Fibroblast of lung (primary cell): ENCODE measurements at regions not wholly inside any gene's neighbourhood (a gene's known extent, or its start where the extent isn't known, plus 50 kb on each side); places are given as distances from the start of the nearest gene placed in this dataset.

Experiments
- DNase-seq, 2 donors: peaks; one replicate each; pipeline versions ENCODE4 v3.0.0 to v3.0.0-alpha.2; 2010; ENCODE audit warnings: low read depth in 2 of 2
- H2AFZ ChIP-seq: 2 replicates; pipeline ENCODE4 v1.5.1; 2012; ENCODE audit warnings: low read length, control low read depth, inconsistent platforms
- H3K27ac ChIP-seq: 2 replicates; pipeline ENCODE4 v1.5.1; 2011; ENCODE audit warnings: low read length, control low read depth; ENCODE audit not compliant: insufficient read depth
- H3K27me3 ChIP-seq: 2 replicates; pipeline ENCODE4 v1.5.1; 2011; ENCODE audit warnings: mild to moderate bottlenecking, low read length; ENCODE audit not compliant: control insufficient read depth, insufficient read depth
- H3K36me3 ChIP-seq: 2 replicates; pipeline ENCODE4 v1.5.1; 2011; ENCODE audit warnings: low read length; ENCODE audit not compliant: control insufficient read depth, insufficient read depth
- H3K4me1 ChIP-seq: 2 replicates; pipeline ENCODE4 v1.5.1; 2011; ENCODE audit warnings: low read length; ENCODE audit not compliant: control insufficient read depth, insufficient read depth; ENCODE audit errors: extremely low read depth
- H3K4me2 ChIP-seq: 2 replicates; pipeline ENCODE4 v1.5.1; 2011; ENCODE audit warnings: low read length, control low read depth; ENCODE audit not compliant: insufficient read depth; ENCODE audit errors: extremely low read depth
- H3K4me3 ChIP-seq, 4 experiments: fragments of 200-600 bp in 1 of 4; sonication (generic) in 1 of 4; replicated peaks in 1 of 4; 2 replicates each; pipeline ENCODE4 v1.5.1; 2011 to 2016; ENCODE audit warnings: low read length in 4 of 4, low read depth in 3 of 4, mild to moderate bottlenecking in 3 of 4, control low read depth in 2 of 4, inconsistent platforms in 1 of 4, mixed read lengths in 1 of 4; ENCODE audit not compliant: insufficient read depth in 1 of 4; ENCODE audit errors: control extremely low read depth in 1 of 4
- H3K79me2 ChIP-seq: 2 replicates; pipeline ENCODE4 v1.5.1; 2012; ENCODE audit warnings: mild to moderate bottlenecking, low read length, inconsistent platforms; ENCODE audit not compliant: control insufficient read depth, insufficient read depth
- H3K9ac ChIP-seq: 2 replicates; pipeline ENCODE4 v1.5.1; 2011; ENCODE audit warnings: mild to moderate bottlenecking, low read length, control low read depth; ENCODE audit not compliant: insufficient read depth
- H3K9me3 ChIP-seq: 2 replicates; pipeline ENCODE4 v1.5.1; 2012; ENCODE audit warnings: low read depth, low read length; ENCODE audit not compliant: control insufficient read depth, insufficient read depth
- H4K20me1 ChIP-seq: 2 replicates; pipeline ENCODE4 v1.5.1; 2011; ENCODE audit warnings: low read length; ENCODE audit not compliant: control insufficient read depth, insufficient read depth; ENCODE audit errors: extremely low read depth
- EZH2 ChIP-seq: IDR thresholded peaks from 2 replicates; pipeline ENCODE4 v1.5.1; 2012; ENCODE audit warnings: low read length, control low read depth, mild to moderate bottlenecking; ENCODE audit errors: missing control alignments
- TF ChIP-seq, protein P1 (sequence below), 2 donors: IDR thresholded peaks in 1 of 2; conservative IDR thresholded peaks in 1 of 2; 1 replicate in 1 of 2; 2 replicates in 1 of 2; pipeline ENCODE4 v1.5.1; 2011 to 2012; ENCODE audit warnings: low read length in 2 of 2, control low read depth in 1 of 2, inconsistent platforms in 1 of 2, low read depth in 1 of 2, mild to moderate bottlenecking in 1 of 2

- peak in 1 of 2 donors; percentile 39 for DNase-seq
- Histone ChIP-seq H4K20me1 (no peaks in the 10 kb centered on the region), H3K4me3 (no peak overlapping the region), H3K9me3 (no peaks in the 10 kb centered on the region), H3K27ac (no peak overlapping the region), H3K4me2 (no peak overlapping the region), H3K36me3 (no peaks in the 10 kb centered on the region), H3K9ac (no peak overlapping the region), H3K27me3 (no peaks in the 10 kb centered on the region), H2AFZ (no peak overlapping the region), H3K79me2 (no peaks in the 10 kb centered on the region), H3K4me1 (no peaks in the 10 kb centered on the region)
- TF ChIP-seq, protein P1, sequence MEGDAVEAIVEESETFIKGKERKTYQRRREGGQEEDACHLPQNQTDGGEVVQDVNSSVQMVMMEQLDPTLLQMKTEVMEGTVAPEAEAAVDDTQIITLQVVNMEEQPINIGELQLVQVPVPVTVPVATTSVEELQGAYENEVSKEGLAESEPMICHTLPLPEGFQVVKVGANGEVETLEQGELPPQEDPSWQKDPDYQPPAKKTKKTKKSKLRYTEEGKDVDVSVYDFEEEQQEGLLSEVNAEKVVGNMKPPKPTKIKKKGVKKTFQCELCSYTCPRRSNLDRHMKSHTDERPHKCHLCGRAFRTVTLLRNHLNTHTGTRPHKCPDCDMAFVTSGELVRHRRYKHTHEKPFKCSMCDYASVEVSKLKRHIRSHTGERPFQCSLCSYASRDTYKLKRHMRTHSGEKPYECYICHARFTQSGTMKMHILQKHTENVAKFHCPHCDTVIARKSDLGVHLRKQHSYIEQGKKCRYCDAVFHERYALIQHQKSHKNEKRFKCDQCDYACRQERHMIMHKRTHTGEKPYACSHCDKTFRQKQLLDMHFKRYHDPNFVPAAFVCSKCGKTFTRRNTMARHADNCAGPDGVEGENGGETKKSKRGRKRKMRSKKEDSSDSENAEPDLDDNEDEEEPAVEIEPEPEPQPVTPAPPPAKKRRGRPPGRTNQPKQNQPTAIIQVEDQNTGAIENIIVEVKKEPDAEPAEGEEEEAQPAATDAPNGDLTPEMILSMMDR (conservative IDR thresholded peaks at IDR 0.05 in 1 of 2, IDR thresholded peaks at IDR 0.05 in 1 of 2; ENCODE audit: low read depth in 1 of 2, low read length in 2 of 2): no peak
- TF ChIP-seq EZH2: no peak
Observed at GRCh38 chr10:44105696-44106095, 279.2 kb downstream of the CXCL12 start.

- Histone ChIP-seq H3K4me1 (no peaks in the 10 kb centered on the region), H3K4me2 (no peak overlapping the region), H3K36me3 (no peaks in the 10 kb centered on the region), H3K27ac (no peak overlapping the region), H2AFZ (no peak overlapping the region), H3K4me3 (no peak overlapping the region), H3K27me3 (no peaks in the 10 kb centered on the region), H4K20me1 (no peaks in the 10 kb centered on the region), H3K9me3 (no peaks in the 10 kb centered on the region), H3K9ac (no peak overlapping the region), H3K79me2 (no peaks in the 10 kb centered on the region)
- peak in 1 of 2 donors; percentile 29 for DNase-seq
- TF ChIP-seq EZH2: no peak
- TF ChIP-seq, protein P1 (conservative IDR thresholded peaks at IDR 0.05 in 1 of 2, IDR thresholded peaks at IDR 0.05 in 1 of 2; ENCODE audit: low read depth in 1 of 2, low read length in 2 of 2): no peak
Observed at GRCh38 chr10:44102726-44103255, 282.1 kb downstream of the CXCL12 start.

- H3K9ac ChIP-seq: no peak overlapping the region
Observed at GRCh38 chr10:44101082-44101481, 283.8 kb downstream of the CXCL12 start.

More at GRCh38 chr10:44101082-44101481, 283.8 kb downstream of the CXCL12 start:
- no peak overlapping the region for H3K4me3 ChIP-seq
- H3K9me3 ChIP-seq: no peaks in the 10 kb centered on the region
- H4K20me1 ChIP-seq: no peaks in the 10 kb centered on the region
- DNase-seq: no peak
- no peaks in the 10 kb centered on the region for H3K79me2 ChIP-seq
- H3K4me2 ChIP-seq: no peak overlapping the region
- H3K4me1 ChIP-seq: no peaks in the 10 kb centered on the region
- H3K36me3 ChIP-seq: no peaks in the 10 kb centered on the region
- H2AFZ ChIP-seq: no peak overlapping the region
- TF ChIP-seq, protein P1 (conservative IDR thresholded peaks at IDR 0.05 in 1 of 2, IDR thresholded peaks at IDR 0.05 in 1 of 2; ENCODE audit: low read depth in 1 of 2, low read length in 2 of 2): no peak
- TF ChIP-seq EZH2: no peak
- no peaks in the 10 kb centered on the region for H3K27me3 ChIP-seq
- H3K27ac ChIP-seq: no peak overlapping the region
